IMR-90 (cell line): ENCODE measurements at regions not wholly inside any gene's neighbourhood (a gene's known extent, or its start where the extent isn't known, plus 50 kb on each side); places are given as distances from the start of the nearest gene placed in this dataset.
A peak's percentile ranks its signal among the peaks of the same experiment; 100 is the strongest.

Experiments
- ATAC-seq: fragments of 200-7000 bp; cut with Tn5 transposase; 2 replicates; pipeline ENCODE4 v1.9.1; 2020; ENCODE audit warnings: low read depth, mild to moderate bottlenecking, moderate library complexity
- BruUV-seq: library from RNA; stranded (reverse); fragments of 400-500 nt; replicated peaks from 2 replicates; lab custom pipeline; 2021; lab: Mats Ljungman, UMichigan
- CTCF ChIA-PET: fragments of 300-600 bp; formaldehyde crosslinking; extraction: SDS; loops from one replicate; lab custom pipeline; 2021; ENCODE audit warnings: antibody characterized with exemption; lab: Yijun Ruan, JAX
- POLR2A ChIA-PET: fragments of 300-600 bp; sonication (Branson Sonifier 250); formaldehyde crosslinking; loops from one replicate; lab custom pipeline; 2022; ENCODE audit warnings: antibody characterized with exemption; ENCODE audit not compliant: unreplicated experiment; lab: Charles Lee
- DNase-seq: peaks from one replicate; pipeline ENCODE4 v3.0.0; 2013
- H2AFZ ChIP-seq: replicated peaks from 2 replicates; pipeline ENCODE3; 2013; ENCODE audit warnings: low read length, mild to moderate bottlenecking; ENCODE audit not compliant: poor library complexity
- H2AK5ac ChIP-seq: 2 replicates; pipeline ENCODE4 v1.6.1; 2013; ENCODE audit warnings: low read depth, low read length, inconsistent platforms
- H2AK9ac ChIP-seq: replicated peaks from 2 replicates; pipeline ENCODE3; 2013; ENCODE audit warnings: mild to moderate bottlenecking, low read depth, low read length, moderate library complexity; ENCODE audit not compliant: poor library complexity
- H2BK120ac ChIP-seq: 2 replicates; pipeline ENCODE4 v1.6.1; 2013; ENCODE audit warnings: low read depth, low read length, inconsistent platforms
- H2BK15ac ChIP-seq: 3 replicates; pipeline ENCODE4 v1.6.1; 2013; ENCODE audit warnings: low read depth, low read length, inconsistent platforms
- H2BK20ac ChIP-seq: 2 replicates; pipeline ENCODE4 v1.6.1; 2013; ENCODE audit warnings: low read depth, mild to moderate bottlenecking, inconsistent platforms, low read length, moderate library complexity
- H2BK5ac ChIP-seq: 2 replicates; pipeline ENCODE4 v1.6.1; 2013; ENCODE audit warnings: mild to moderate bottlenecking, low read depth, low read length, inconsistent platforms; ENCODE audit not compliant: poor library complexity, severe bottlenecking
- H3K14ac ChIP-seq: replicated peaks from 2 replicates; pipeline ENCODE4 v1.6.1; 2013; ENCODE audit warnings: low read depth, low read length, inconsistent platforms
- H3K18ac ChIP-seq: 2 replicates; pipeline ENCODE4 v1.6.1; 2013; ENCODE audit warnings: low read depth, low read length, control low read depth
- H3K23ac ChIP-seq: 2 replicates; pipeline ENCODE4 v1.6.1; 2013; ENCODE audit warnings: low read depth, low read length, inconsistent platforms
- H3K27ac ChIP-seq: 2 replicates; pipeline ENCODE4 v1.5.1; 2013; ENCODE audit warnings: mild to moderate bottlenecking, control low read depth, low read length; ENCODE audit not compliant: insufficient read depth
- H3K27me3 ChIP-seq: 2 replicates; pipeline ENCODE4 v1.6.1; 2013; ENCODE audit warnings: low read length; ENCODE audit not compliant: control insufficient read depth, insufficient read depth
- H3K36me3 ChIP-seq: 2 replicates; pipeline ENCODE4 v1.6.1; 2013; ENCODE audit warnings: low read length, mixed read lengths; ENCODE audit not compliant: control insufficient read depth, insufficient read depth
- H3K4ac ChIP-seq: 2 replicates; pipeline ENCODE4 v1.6.1; 2013; ENCODE audit warnings: low read depth, low read length, inconsistent platforms
- H3K4me1 ChIP-seq: 2 replicates; pipeline ENCODE4 v1.6.1; 2013; ENCODE audit warnings: low read length, mixed read lengths; ENCODE audit not compliant: control insufficient read depth, insufficient read depth
- H3K4me2 ChIP-seq: 2 replicates; pipeline ENCODE4 v1.6.1; 2013; ENCODE audit warnings: low read depth, mild to moderate bottlenecking, control low read depth, low read length, moderate library complexity
- H3K4me3 ChIP-seq: 2 replicates; pipeline ENCODE4 v1.5.1; 2013; ENCODE audit warnings: low read depth, mild to moderate bottlenecking, control low read depth, low read length, moderate library complexity; ENCODE audit not compliant: insufficient read depth
- H3K56ac ChIP-seq: 2 replicates; pipeline ENCODE4 v1.6.1; 2013; ENCODE audit warnings: low read length, inconsistent platforms; ENCODE audit not compliant: insufficient read depth; ENCODE audit errors: extremely low read depth
- H3K79me1 ChIP-seq, 2 experiments: 2 replicates each; pipeline ENCODE4 v1.6.1; 2013; ENCODE audit warnings: low read length in 2 of 2, inconsistent platforms in 1 of 2, low read depth in 1 of 2
- H3K9ac ChIP-seq: 2 replicates; pipeline ENCODE4 v1.6.1; 2013; ENCODE audit warnings: low read depth, low read length, control low read depth
- H3K9me1 ChIP-seq: 2 replicates; pipeline ENCODE4 v1.6.1; 2013; ENCODE audit warnings: low read length, inconsistent platforms; ENCODE audit not compliant: insufficient read depth
- H3K9me3 ChIP-seq: 2 replicates; pipeline ENCODE4 v1.6.1; 2013; ENCODE audit warnings: low read length; ENCODE audit not compliant: control insufficient read depth, insufficient read depth
- H4K20me1 ChIP-seq: 2 replicates; pipeline ENCODE4 v1.6.1; 2013; ENCODE audit warnings: low read length, inconsistent platforms; ENCODE audit not compliant: insufficient read depth
- H4K5ac ChIP-seq: 2 replicates; pipeline ENCODE4 v1.6.1; 2013; ENCODE audit warnings: mild to moderate bottlenecking, low read depth, low read length, control low read depth
- H4K8ac ChIP-seq, 2 experiments: 2 replicates each; pipeline ENCODE4 v1.6.1; 2013; ENCODE audit warnings: low read depth in 2 of 2, low read length in 2 of 2, control low read depth in 1 of 2, inconsistent platforms in 1 of 2
- H4K91ac ChIP-seq: 2 replicates; pipeline ENCODE4 v1.6.1; 2013; ENCODE audit warnings: low read depth, low read length, inconsistent platforms; ENCODE audit not compliant: insufficient read depth
- BHLHE40 ChIP-seq: fragments of 150-350 bp; IDR thresholded peaks from 2 replicates; pipeline ENCODE4 v1.6.1; 2016; ENCODE audit warnings: mild to moderate bottlenecking, low read depth, low read length
- CHD1 ChIP-seq: IDR thresholded peaks from 2 replicates; pipeline ENCODE4 v1.6.1; 2012; ENCODE audit warnings: low read depth, low read length, improper control_type of control experiment
- FOS ChIP-seq: fragments of 150-350 bp; IDR thresholded peaks from 2 replicates; pipeline ENCODE4 v1.6.1; 2016; ENCODE audit warnings: low read depth, low read length
- MAZ ChIP-seq: IDR thresholded peaks from 2 replicates; pipeline ENCODE4 v1.6.1; 2012; ENCODE audit warnings: low read depth, mild to moderate bottlenecking, low read length, improper control_type of control experiment, moderate library complexity, borderline replicate concordance
- MXI1 ChIP-seq: IDR thresholded peaks from 2 replicates; pipeline ENCODE4 v1.6.1; 2012; ENCODE audit warnings: low read depth, mild to moderate bottlenecking, low read length, moderate library complexity, borderline replicate concordance
- RFX5 ChIP-seq: IDR thresholded peaks from 2 replicates; pipeline ENCODE4 v1.8.0; 2012; ENCODE audit warnings: low read depth, mild to moderate bottlenecking, low read length, moderate library complexity
- SMC3 ChIP-seq: fragments of 150-350 bp; IDR thresholded peaks from 2 replicates; pipeline ENCODE4 v1.6.1; 2016; ENCODE audit warnings: low read depth, mild to moderate bottlenecking, antibody characterized with exemption, low read length, moderate library complexity
- WGBS, 2 experiments: methylation state at CpG; one replicate each; pipeline versions ENCODE4 v1.1.5 to v1.1.7; 2013; ENCODE audit warnings: missing lambda C conversion rate in 2 of 2; ENCODE audit not compliant: insufficient read length in 1 of 2; ENCODE audit errors: extremely low coverage in 2 of 2; 5-methylcytosine and 5-hydroxymethylcytosine counted together
- dilution Hi-C: fragments of 300-500 bp; cut with HindIII; formaldehyde crosslinking; loops from one replicate; pipeline ENCODE4 v1.14.3; 2018; ENCODE audit warnings: low sequenced_read_pairs; ENCODE audit not compliant: unreplicated experiment
- in situ Hi-C: fragments of 300-500 bp; cut with MboI; formaldehyde crosslinking; loops from 3 replicates; pipeline ENCODE4 v1.14.3; 2019; ENCODE audit warnings: low sequenced_read_pairs, inconsistent platforms, mixed read lengths
- intact Hi-C: fragments of 100-400 bp; cut with micrococcal nuclease; formaldehyde crosslinking; loops from 2 replicates; pipeline ENCODE4 v1.10.0; 2022
- TF ChIP-seq, protein P1 (sequence below): fragments of 150-350 bp; IDR thresholded peaks from 2 replicates; pipeline ENCODE4 v1.6.1; 2016; ENCODE audit warnings: low read depth, mild to moderate bottlenecking, low read length, moderate library complexity, borderline replicate concordance

DNA sequence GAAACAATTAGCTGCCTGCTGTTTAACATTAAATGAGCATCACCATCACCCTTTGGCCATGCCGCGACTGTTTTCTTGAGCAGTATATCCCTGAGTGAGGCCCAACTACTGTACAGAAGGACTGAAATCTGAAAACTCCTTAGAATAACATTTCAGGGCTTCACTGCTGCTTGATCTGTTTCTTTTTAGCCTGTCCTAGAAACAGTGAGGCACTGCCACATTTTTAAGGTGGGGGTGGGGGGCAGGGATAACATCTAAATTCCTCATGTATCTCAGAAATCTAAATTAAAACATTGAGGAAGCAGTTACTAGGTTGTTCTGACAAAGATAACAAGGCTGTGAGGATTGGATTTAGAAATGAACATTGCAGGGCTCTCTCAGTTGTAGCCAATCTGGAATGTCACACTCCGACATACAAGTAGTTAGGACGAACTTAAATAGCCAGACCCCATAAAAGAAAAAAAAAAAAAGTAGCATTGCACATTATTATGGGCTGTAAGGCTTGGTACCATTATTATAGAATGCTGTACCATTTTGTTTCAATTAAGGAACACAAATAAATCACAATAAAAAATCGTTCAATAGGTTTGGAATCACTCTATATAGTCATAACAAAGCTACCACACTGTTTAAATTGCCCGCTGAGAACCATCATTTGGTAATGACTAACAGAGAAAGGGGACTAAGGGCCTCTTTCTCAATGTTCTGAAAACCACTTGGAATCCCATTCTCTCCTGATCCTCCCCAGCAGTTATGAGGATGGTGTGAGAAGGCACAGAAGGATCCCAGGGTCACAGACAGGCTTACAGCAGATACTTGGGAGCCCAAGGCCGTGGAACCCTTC lies 256.1 kb downstream of the INHBA start:
- H3K4me2 ChIP-seq = no peak overlapping the region
- H3K4ac ChIP-seq = peak overlapping the region; percentile 35
- no peak overlapping the region for H2AK5ac ChIP-seq
- no peak overlapping the region for H3K27ac ChIP-seq
- H2AFZ ChIP-seq = no peak overlapping the region
- 70% methylated on average over 3 of the region's 7 CpGs; no CpG with 5 or more reads in 1 of the 2 experiments for WGBS, 2 experiments
- H3K14ac ChIP-seq = 0 out of 2 replicates have a peak overlapping the region, but pooled peaks have one; percentile 33
- H2BK120ac ChIP-seq = 0 out of 2 replicates have a peak overlapping the region, but pooled peaks have one; percentile 5
- H4K91ac ChIP-seq = no peak overlapping the region; the same call in 1 of the 2 replicates
- H2BK15ac ChIP-seq = no peak overlapping the region
- H4K20me1 ChIP-seq = no peaks in the 10 kb centered on the region
- peaks cover 3% of the 10 kb centered on the region for H3K4me1 ChIP-seq
- intact Hi-C loops (no loop called here), in situ Hi-C loops (no loop called here), dilution Hi-C loops (no loop called here)
- H3K23ac ChIP-seq = no peak overlapping the region
- peak; percentile 36 for DNase-seq
- no peak overlapping the region for H3K9ac ChIP-seq
- no peak overlapping the region for H2BK20ac ChIP-seq
- no peaks in the 10 kb centered on the region for H3K36me3 ChIP-seq
- CTCF ChIA-PET = interaction anchor here (0.6 to 0.7 kb wide), 2 partner anchors 57 to 236 kb away, joined by 5 to 9 read pairs; no protein-coding TSS in a partner anchor
- TF ChIP-seq, protein P1, sequence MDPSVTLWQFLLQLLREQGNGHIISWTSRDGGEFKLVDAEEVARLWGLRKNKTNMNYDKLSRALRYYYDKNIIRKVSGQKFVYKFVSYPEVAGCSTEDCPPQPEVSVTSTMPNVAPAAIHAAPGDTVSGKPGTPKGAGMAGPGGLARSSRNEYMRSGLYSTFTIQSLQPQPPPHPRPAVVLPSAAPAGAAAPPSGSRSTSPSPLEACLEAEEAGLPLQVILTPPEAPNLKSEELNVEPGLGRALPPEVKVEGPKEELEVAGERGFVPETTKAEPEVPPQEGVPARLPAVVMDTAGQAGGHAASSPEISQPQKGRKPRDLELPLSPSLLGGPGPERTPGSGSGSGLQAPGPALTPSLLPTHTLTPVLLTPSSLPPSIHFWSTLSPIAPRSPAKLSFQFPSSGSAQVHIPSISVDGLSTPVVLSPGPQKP = no peak
- TF ChIP-seq SMC3 (no peak), MXI1 (no peak), RFX5 (no peak), BHLHE40 (no peak), MAZ (no peak), FOS (no peak), CHD1 (no peak)
- H3K27me3 ChIP-seq = no peaks in the 10 kb centered on the region
- no peak overlapping the region for H4K8ac ChIP-seq
- no peaks in the 10 kb centered on the region for H3K9me1 ChIP-seq
- H3K18ac ChIP-seq = no peak overlapping the region
- no peak overlapping the region for H2BK5ac ChIP-seq
- H4K5ac ChIP-seq = no peak overlapping the region
- BruUV-seq = no TSS peak
- POLR2A ChIA-PET = no interaction called here
- no peak for ATAC-seq
- no peak overlapping the region for H2AK9ac ChIP-seq
- no peak overlapping the region for H3K4me3 ChIP-seq
- no peaks in the 10 kb centered on the region for H3K79me1 ChIP-seq
- H3K9me3 ChIP-seq = no peaks in the 10 kb centered on the region
- H3K56ac ChIP-seq = no peak overlapping the region
